Ammon's horn (tissue), 1 donor: ENCODE measurements at regions not wholly inside any gene's neighbourhood (a gene's known extent, or its start where the extent isn't known, plus 50 kb on each side); places are given as distances from the start of the nearest gene placed in this dataset.

ENCODE experiments used
- DNase-seq: peaks from one replicate; pipeline ENCODE4 v3.0.0-alpha.2; 2016; ENCODE audit warnings: low spot score

- no peak for DNase-seq
Measured at GRCh38 chr1:165031001-165031400, 325.5 kb downstream of the LMX1A start.

- no peak for DNase-seq
Measured at GRCh38 chr1:165025805-165026204, 330.7 kb downstream of the LMX1A start.

GRCh38 chr1:165014753-165015152 lies 341.8 kb downstream of the LMX1A start:
- DNase-seq = no peak

GRCh38 chr1:165011991-165012531 lies 344.5 kb downstream of the LMX1A start:
- DNase-seq = no peak

GRCh38 chr1:165011186-165011585 lies 345.3 kb downstream of the LMX1A start:
- DNase-seq = no peak

GRCh38 chr1:165010418-165011070 lies 346.0 kb downstream of the LMX1A start:
- DNase-seq = no peak

- DNase-seq = no peak
Measured at GRCh38 chr1:165006831-165007230, 349.7 kb downstream of the LMX1A start.

GRCh38 chr1:164999146-164999545 lies 357.4 kb downstream of the LMX1A start:
- DNase-seq = no peak

GRCh38 chr1:164991763-164992314 lies 364.7 kb downstream of the LMX1A start:
- DNase-seq = no peak

- peak; percentile 69 for DNase-seq
Measured at GRCh38 chr1:164983023-164983650, 373.4 kb downstream of the LMX1A start.

GRCh38 chr1:164982545-164982944 lies 374.0 kb downstream of the LMX1A start:
- no peak for DNase-seq

- DNase-seq = no peak
Measured at GRCh38 chr1:164977561-164977960, 379.0 kb downstream of the LMX1A start.

- DNase-seq = no peak
Measured at GRCh38 chr1:164971921-164972415, 384.5 kb downstream of the LMX1A start.

- no peak for DNase-seq
Measured at GRCh38 chr1:164971391-164971790, 385.1 kb downstream of the LMX1A start.

GRCh38 chr1:164969253-164969652 lies 387.3 kb downstream of the LMX1A start:
- no peak for DNase-seq

GRCh38 chr1:164967300-164967699 lies 389.2 kb downstream of the LMX1A start:
- DNase-seq = no peak

- DNase-seq = no peak
Measured at GRCh38 chr1:164961715-164962114, 394.8 kb downstream of the LMX1A start.

- peak; percentile 40 for DNase-seq
Measured at GRCh38 chr1:164958982-164959768, 397.3 kb downstream of the LMX1A start.

GRCh38 chr1:164953815-164954214 lies 394.8 kb downstream of the PBX1 start:
- DNase-seq = no peak

GRCh38 chr1:164953098-164953497 lies 394.1 kb downstream of the PBX1 start:
- peak; percentile 24 for DNase-seq

GRCh38 chr1:164951508-164951907 lies 392.5 kb downstream of the PBX1 start:
- DNase-seq = no peak

GRCh38 chr1:164950541-164950986 lies 391.6 kb downstream of the PBX1 start:
- no peak for DNase-seq
